Pulmonary artery endothelial cell (primary cell): ENCODE measurements at regions not wholly inside any gene's neighbourhood (a gene's known extent, or its start where the extent isn't known, plus 50 kb on each side); places are given as distances from the start of the nearest gene placed in this dataset.

Experiments used
- DNase-seq: peaks from one replicate; pipeline ENCODE4 v3.0.0-alpha.2; 2011; ENCODE audit warnings: low read depth, low spot score

DNA sequence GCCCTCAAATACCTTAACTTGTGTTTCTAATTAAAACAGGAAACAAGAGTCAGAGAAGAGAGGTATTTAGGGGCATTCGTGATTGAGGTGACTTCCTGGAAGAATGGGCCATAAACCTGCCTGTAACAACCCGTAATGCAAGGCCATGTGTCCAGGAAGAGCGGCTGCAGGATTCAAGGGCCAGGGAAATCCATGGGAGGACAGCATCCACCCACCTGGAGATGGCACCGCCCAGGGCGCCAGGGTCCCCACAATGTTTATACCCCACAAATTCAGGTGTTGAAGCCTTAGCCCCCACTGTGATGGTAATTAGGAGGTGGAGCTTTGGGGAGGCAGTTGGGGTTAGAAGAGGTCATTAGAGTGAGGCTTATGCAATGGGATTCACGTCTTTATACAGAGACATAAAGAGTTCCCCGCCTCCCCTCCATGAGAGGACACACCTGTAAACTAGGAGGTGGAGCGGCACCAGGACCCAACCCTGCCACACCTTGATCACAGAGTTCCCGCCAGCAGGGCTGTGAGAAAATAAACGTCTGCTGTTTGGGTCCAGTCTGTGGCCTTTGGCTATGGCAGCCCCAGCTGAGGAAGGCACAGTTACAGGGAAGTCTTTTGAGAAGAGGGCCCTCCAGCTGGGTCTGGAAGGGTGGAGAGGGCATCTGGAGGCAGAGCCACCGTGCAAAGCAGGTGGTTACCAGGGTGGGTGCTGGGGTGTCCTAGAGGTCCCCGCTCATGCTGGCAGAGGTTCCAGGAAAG is 1394.3 kb downstream of the TBC1D22A start:
- DNase-seq, result no peak

DNA sequence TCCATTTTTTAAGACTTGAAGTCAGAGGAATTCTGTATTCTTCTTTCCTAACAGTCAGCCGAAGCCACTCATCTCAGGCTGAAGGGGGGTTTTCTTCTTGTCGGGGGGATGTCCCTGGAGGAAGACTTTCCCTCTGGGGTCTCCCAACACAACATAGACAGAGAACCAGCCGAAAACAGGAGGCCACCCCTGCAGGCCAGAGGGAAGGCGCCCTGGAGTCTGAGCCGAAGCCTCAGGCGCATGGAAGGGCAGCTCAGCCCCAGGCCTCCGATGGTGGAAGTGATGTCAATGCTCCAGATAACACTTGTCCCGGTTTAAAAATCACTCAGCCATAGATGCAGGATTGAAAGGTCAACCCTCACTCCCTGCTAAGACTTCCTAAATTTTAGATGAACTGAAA is 1393.0 kb downstream of the TBC1D22A start:
- no peak for DNase-seq

DNA sequence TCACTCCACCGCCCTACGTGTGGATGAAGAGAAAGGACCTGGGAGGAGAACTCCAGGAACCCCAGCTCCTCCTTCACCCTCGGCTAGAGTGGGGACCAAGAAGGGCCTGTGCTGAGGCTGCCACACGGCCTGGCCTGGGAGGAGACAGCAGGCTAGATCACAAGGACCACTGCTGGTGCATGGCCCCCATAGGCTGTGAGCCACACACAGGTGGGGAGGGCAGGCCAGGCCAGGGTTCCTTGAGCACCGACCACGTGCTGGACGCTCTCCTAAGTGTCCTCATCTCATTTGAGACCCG is 1392.4 kb downstream of the TBC1D22A start:
- DNase-seq, result no peak

DNA sequence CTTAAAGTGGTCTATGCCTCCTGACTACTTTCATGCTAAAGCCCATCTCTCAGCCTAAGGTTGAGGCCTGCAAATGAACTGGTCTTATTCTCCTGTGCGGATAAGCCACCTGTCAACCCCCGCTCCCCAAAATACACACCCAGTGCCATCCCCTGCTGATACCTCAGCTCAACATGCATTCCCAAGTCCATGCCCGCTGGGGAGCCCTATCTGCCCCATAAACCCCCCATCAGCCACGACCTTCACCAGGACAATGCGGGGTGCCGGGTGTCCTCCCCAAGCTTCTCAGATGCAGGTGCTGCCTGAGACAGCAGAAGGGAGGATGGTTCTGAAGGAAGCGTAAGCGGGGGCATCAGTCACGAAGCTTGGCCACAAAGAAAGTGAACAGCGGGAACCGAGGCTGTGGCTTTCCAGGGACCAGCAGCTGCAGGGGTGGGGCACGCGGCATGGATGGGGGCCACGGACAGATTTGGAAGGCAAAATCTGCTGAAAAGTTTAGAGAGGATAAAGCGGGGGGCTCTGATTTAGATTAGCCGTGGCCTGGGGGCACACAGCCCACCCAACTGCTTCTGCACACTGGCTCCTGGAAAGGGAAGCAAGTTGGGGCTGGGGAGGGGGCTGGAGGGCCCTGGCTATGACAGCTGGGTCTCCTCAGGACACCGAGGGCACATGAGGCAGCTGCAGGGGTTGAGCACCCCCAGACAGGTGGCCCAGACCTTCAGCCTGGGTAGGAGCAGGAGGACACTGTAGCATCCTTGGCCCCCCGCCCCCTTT is 1391.9 kb downstream of the TBC1D22A start:
- DNase-seq, result no peak

DNA sequence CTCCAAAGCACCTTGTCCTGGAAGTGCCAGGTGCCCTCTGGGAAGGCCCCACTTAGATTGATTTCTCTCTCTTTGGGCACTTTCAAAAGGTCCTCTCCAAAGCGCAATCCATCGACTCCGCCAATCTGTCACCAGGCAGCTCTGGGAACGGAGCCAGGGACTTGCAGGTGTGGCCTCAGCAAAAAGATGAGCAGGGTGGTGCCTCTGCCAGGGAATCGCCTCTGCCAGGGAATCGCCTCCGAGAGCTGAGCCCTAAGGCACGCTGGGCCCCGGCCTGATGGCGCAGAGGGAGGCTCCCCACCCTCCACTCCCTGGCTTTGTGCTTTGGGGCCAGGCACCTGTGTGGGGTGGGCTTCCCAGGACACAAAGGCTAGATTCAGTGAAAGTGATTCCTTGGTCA is 1391.3 kb downstream of the TBC1D22A start:
- DNase-seq, result no peak

DNA sequence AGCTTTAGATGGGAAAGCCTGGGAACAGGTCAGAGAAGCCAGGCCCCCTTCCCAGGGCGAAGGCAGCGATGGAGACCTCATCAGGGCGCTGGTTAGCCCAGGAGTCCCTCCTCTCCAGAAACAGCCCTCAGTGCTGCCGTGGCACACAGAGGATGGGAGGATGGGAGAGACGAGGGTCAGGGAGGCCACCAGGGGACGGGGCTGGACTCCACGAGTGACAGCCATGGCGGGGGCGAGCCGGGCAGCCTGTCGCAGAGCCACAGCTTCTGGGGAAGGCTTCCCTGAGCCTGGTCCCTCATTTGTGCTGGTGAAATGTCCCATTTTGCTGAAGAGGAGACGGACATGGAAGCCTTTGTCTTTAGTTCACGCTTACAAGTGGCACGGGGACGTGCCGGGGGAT is 1390.5 kb downstream of the TBC1D22A start:
- DNase-seq, result no peak

DNA sequence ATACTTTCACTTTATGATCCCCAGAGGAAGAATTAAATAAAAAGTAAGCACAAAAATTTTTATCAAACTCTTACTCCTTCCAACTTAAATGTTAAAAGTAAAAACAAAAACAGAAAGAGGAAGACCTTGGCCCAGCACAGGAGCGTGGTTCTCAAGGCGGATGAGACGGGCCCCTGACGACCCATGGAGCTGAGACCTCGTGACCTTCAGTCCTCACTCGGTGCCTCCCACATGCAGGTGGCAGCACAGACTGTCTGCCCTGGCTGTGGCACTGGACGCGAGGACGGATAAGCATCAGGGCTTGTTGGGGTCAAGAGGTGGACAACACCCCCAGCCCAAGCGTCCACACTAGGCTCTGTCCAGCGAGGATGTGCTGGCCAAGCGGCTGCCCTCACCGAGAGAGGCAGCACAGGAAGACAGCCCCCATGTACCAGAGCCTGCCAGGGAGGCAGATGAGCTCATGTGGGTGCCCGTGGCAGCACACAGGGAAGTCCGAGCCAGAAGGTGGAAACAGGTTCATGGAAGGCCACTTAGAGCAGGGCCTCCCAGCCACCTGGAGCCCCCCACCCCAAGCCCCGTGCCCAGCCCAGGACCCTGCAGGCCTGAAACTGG is 1389.8 kb downstream of the TBC1D22A start:
- no peak for DNase-seq

DNA sequence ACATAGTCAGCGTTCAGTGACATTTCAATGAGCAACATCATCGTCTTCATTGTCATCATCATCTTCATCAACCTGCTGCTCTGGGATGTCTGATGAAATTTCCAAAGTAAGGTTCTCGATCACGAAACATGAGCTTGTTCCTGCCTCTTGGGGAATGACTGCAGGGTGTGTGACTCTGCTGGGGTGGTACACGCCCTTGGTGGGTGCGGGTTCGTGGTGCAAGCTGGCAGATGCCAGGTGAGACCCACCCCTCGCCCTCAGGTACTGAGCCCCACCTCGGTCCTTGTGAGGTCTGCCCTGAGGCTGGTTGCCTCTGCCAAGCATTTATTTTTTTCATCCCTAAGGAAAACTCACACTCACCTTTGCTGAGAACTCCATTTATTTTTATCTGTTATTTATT is 1389.2 kb downstream of the TBC1D22A start:
- no peak for DNase-seq

DNA sequence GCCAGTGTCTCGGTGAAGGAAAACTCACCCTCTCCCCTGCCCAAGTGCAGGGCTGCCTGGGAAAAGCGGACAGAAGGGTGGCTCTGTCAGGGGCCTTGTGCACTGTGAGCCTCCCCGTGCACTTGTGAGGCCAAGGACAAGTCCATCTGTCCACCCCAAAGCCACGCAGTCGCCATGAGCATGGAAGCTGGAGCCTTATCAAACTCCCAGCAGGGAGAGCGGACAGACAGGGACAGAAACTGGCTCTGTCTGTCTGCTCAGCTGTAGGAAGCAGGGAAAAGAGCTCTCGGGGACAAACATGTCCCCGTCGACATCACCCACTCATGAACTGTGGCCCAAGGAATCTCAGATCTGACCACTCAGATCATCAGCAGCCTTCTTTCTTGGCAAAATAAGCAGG is 1385.4 kb downstream of the TBC1D22A start:
- DNase-seq, result no peak

DNA sequence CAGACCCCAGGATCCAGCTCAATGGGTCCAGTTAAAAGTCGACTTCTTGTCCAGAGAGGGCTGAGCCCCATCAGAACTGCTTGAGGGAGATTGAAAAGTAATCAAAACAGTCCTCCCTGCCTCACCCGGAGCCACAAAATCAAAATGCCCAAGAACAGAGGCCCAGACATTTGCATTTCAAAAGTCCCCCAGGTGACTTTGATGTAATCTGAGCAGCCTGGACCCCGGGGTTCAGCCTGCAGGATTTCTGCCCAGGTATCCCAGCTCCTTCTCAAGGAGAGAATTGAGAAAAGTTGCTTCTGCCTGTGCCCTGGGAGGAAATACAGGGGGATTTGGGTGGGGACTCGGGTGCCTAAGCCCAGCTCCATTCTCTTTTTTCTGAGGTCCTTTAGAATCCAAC is 1385.0 kb downstream of the TBC1D22A start:
- DNase-seq, result no peak

DNA sequence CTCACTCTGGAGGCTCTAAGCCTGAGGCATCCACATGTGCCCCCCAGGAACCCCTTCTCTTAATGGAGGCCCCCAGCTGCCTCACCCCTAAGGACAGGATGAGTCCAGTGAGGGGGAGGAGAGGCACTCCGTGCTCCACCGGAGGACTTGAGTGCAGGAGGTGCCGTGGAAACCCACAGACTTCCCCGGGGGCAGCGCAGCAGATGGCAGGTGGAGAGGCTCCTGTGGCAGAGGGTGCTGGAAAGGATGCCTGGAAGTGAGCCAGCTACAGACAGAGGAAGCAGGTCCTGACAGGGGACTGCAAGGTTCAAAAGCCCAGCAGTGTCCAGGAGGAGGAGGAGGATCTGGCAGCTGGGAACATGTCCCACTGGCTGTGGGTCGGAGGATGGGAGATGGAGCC is 1384.0 kb downstream of the TBC1D22A start:
- DNase-seq, result no peak

DNA sequence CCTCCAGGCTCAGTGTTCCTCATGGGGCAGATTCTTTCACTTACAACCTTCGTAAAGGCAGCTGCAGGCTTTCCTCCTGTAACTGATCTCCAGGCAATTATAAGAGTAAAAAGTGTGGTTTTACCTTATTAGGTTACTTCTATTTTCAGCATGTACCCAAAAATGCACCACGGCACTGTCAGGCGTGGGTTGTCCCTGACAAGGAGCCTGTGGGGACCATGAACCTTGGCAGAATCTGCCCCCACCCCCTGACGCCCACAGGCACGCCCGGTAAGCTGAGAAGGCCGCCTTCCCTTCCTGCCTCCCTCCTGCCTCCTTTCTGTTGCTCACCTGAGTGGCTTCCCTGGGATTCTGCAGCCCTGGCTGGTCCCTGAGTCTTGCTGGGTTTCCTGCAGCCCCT is 1383.3 kb downstream of the TBC1D22A start:
- no peak for DNase-seq

DNA sequence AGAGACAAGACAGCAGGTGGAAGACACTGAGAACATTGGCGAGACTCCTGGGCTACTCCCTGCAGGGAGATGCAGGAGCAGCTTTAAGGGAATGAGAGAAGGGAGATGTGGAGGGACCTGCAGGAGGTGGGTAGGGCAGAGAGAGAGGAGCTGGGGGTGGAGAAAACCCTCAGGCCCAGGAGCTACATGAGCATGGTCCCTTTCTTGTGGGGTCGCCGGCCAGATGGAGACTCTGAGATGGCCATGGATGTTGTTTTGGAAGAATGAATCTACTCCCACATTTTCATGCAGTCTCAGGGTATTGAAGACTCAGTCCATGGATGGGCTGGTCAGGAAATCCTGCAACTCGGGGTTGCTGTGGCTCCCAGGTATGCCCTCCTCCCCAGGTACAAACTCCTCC is 1381.9 kb downstream of the TBC1D22A start:
- no peak for DNase-seq

DNA sequence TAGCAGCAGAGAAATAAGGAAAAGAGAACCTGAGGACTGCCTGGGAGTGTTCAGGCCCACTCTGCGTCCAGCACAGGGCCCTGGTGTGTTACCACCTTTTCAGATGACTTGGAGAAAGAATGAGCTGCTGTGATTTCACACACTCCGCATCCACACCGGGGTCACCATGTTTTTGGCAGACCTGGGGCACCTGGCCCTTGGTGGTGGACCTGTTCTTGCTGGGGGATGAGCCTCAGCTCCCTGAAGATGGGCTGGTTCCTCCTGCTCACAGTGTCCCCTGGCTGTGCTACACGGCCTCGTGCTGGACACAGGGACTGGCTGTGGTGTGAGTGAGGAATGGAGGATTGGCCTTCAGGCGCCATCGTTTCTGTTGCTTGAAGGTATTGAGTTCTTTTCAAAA is 1381.4 kb downstream of the TBC1D22A start:
- no peak for DNase-seq

DNA sequence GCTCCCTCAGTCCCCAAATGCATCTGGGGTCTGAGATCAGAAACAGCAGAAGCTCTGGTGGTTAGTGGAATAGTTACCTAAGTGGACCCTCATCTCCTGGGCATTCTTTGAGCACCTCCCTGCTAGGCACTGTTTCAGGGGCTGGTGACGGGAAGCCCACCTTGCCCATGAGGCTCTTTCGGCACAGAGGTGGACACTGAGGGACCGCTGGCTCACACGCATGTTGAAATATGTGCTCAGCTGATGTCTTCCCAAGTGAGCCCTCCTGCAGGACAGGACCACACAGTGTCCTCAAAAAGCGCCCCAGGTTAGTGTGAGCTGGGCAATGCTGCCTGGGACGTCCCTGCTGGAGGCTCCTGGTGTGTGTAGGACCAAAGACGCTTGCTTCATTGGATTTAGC is 1379.9 kb downstream of the TBC1D22A start:
- DNase-seq, result no peak

DNA sequence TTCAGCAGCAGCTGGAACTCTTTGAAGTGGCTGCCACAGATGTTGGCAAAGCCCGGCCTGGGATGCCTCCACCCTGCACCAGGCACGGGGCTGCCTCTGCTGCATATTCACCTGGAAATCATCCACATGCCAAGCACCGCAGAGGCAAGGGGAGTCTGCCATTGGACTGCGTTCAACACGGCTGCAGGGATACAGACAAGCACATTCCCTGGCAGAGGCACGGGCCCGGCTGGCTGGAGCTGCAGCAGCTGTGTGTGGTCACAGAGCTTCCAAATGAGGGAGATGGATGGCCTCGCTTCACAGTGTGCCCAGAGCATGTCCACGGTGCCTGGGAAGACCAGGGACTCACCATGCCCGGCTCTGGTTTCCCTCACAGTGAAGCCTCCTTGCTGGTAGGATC is 1378.9 kb downstream of the TBC1D22A start:
- DNase-seq, result no peak

DNA sequence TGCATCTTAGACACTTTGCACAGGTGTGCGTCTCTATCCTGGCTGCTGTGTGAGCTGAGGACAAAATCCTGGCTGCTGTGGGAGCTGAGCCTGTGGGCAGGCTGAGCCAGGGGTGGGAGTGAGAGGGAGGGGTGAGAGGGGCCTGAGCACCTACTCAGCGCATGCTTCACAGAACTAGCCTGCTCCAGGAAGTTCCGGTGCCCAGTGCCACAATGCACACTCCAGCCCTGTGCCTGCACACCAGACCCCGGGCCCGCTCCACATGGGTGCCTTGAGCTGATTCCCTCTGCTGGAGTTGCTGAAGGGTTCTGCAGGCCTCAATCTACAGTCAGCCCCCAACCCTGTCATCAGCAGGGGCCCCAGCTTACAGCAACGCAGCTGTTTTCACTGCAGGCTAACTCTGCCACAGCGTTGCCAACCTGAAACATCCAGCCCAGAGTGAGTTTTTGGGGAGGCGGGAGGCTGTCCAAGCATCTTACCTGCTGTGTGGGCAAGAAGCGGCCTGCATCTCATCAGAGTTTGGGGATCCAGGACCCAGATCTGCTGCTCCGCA is 1377.9 kb downstream of the TBC1D22A start:
- no peak for DNase-seq

DNA sequence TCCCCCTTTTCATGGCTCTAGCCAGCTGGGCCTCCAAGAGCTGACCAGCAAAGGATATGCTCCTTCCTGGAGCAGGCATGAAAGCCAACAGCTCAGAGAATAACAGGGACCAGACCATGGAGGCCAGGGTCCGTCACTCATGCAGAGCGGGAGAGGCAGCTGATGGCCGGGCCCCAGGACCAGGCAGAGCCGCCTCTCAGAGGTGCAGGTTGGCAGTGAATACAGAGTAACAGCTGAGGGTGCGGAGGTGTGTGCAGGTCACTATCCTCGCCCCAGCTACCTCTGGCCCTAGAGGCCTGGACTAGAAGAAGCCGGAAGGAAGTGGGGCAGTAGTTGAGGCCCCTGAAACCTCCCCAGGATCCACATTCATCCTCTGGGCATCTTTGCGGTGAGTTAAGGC is 1377.3 kb downstream of the TBC1D22A start:
- DNase-seq, result no peak

DNA sequence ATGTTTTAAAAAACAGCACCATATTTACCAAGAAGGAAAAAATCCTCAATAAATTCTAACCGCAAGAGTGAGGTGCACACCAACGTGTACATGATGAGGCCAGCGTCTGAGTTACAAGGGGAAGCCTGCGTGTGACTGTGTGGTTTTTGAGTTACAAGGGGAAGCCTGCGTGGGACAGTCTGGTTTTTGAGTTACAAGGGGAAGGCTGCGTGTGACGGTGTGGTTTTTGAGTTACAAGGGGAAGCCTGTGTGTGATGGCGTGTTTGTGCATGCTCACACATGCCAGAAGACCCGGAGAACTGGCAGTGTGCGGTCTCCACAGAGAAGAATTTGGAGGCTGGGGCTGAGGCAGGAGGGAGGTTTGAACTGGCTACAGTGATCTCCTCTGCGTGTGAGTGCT is 1376.4 kb downstream of the TBC1D22A start:
- DNase-seq, result no peak

DNA sequence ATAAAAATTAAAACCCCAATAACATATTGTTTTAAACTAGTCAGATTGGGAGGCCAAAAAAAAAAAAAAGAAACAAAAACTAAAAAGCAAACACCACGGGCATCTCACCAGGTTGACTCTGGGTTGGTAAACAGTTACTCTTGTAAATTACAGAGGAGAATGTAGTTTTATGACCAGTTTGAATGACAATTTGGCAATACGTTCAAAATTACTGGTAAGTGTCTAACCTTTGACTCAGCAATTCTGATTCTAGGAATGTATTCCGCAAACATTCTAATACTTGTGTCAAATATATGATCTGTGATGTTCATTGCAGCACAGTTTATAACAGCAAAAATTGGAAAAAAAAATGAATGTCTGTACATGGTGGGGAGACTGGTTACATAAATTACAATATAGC is 1376.0 kb downstream of the TBC1D22A start:
- no peak for DNase-seq

DNA sequence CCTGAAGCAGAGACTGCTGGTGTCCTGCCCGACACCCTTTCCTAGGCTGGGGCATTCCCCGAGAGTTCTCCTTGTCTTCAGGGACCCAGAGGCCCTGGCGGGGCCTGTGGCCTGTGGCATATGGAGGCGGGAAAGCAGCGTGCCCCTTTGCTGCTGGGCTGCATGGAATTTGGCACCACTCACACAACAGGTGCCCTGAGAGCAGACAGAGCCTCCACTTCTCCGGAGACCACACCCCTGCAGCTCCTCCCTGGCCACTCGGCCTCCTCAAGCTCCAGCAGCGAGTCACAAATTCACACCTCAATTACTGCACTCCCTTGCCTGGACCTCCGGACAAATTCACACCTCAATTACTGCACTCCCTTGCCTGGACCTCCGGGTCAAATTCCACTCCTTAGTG is 1375.2 kb downstream of the TBC1D22A start:
- DNase-seq, result no peak

DNA sequence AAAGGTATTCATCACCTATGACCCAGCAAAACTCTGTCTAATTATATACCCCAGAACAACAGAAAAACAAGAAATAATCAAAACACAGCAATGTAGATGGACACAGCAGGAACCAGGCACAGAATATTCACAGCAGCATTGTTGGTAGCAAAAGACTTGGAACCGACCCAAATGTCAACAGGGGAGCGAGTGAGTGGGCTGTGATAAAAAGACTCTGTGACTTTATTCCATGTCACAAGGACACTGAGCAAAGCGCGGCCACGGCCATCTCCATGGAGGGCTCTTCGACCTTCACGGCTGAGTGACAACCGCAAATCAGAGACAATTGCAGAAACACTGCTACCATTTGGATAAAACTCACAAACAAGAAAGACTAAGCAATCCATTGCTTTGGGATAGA is 1373.1 kb downstream of the TBC1D22A start:
- DNase-seq, result no peak

DNA sequence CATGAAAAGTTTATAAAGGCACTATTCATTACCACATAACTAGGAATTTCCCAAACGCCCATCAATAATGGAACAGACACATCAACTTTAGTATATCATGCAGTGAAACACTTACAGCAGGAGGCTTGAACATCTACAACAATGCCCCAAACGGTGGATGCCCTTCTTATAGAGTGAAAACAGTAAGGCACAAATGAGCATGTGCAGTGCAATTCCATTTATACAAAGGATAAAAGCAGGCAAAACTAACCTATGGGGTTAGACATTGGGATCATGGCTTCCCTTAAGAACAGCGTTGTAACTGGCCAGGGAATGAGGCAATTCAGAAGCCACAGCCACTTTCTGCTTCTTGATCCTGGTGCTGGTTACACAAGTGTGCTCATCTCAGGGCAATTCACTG is 1363.0 kb downstream of the TBC1D22A start:
- DNase-seq, result no peak
